ENCODE measurements at regions not wholly inside any gene's neighbourhood (a gene's known extent, or its start where the extent isn't known, plus 50 kb on each side); places are given as distances from the start of the nearest gene placed in this dataset.

DNA sequence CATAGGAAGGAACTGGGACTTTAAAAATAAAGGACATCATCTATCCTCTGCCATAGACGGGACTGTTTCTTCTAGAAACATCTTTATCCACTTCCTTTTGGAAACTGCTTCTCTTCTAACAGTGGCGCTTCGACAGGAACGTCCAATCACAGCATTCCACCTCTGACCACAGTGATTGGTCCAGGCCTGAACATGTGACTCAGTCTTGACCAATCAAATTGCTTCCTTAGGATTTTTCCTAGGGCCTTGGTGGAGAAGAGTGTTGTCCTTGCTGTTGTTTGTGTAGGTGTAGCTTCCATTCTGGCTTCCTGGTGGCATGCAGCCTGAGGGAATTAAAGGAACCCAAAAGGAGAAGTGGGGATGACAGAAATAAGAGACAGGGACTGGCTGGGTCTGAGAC is 182.4 kb upstream of the TBX3 start:
- Mint-ChIP-seq H3K36me3 (ENCODE audit: insufficient read depth, unreplicated experiment) (no peaks in the 10 kb centered on the region), H3K9me3 (ENCODE audit: unreplicated experiment) (no peaks in the 10 kb centered on the region), H3K27ac (ENCODE audit: low read depth, unreplicated experiment) (no peak overlapping the region), H3K4me3 (ENCODE audit: unreplicated experiment) (no peak overlapping the region), H3K27me3 (ENCODE audit: insufficient read depth, unreplicated experiment) (no peaks in the 10 kb centered on the region), H3K4me1 (ENCODE audit: insufficient read depth, unreplicated experiment) (no peaks in the 10 kb centered on the region)
- no TSS peak for BruUV-seq (replicated peaks)
- ChIA-PET CTCF (no interaction called here), POLR2A (interaction anchor here (0.5 kb wide), 1 partner anchor 16 kb away, joined by 3 read pairs; no protein-coding TSS in a partner anchor)
- no peak for DNase-seq (ENCODE audit: unreplicated experiment)
- intact Hi-C loops (cut with micrococcal nuclease) = no loop called here
- TF ChIP-seq, protein P1, sequence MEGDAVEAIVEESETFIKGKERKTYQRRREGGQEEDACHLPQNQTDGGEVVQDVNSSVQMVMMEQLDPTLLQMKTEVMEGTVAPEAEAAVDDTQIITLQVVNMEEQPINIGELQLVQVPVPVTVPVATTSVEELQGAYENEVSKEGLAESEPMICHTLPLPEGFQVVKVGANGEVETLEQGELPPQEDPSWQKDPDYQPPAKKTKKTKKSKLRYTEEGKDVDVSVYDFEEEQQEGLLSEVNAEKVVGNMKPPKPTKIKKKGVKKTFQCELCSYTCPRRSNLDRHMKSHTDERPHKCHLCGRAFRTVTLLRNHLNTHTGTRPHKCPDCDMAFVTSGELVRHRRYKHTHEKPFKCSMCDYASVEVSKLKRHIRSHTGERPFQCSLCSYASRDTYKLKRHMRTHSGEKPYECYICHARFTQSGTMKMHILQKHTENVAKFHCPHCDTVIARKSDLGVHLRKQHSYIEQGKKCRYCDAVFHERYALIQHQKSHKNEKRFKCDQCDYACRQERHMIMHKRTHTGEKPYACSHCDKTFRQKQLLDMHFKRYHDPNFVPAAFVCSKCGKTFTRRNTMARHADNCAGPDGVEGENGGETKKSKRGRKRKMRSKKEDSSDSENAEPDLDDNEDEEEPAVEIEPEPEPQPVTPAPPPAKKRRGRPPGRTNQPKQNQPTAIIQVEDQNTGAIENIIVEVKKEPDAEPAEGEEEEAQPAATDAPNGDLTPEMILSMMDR (IDR thresholded peaks at IDR 0.05; ENCODE audit: unreplicated experiment) = no peak

DNA sequence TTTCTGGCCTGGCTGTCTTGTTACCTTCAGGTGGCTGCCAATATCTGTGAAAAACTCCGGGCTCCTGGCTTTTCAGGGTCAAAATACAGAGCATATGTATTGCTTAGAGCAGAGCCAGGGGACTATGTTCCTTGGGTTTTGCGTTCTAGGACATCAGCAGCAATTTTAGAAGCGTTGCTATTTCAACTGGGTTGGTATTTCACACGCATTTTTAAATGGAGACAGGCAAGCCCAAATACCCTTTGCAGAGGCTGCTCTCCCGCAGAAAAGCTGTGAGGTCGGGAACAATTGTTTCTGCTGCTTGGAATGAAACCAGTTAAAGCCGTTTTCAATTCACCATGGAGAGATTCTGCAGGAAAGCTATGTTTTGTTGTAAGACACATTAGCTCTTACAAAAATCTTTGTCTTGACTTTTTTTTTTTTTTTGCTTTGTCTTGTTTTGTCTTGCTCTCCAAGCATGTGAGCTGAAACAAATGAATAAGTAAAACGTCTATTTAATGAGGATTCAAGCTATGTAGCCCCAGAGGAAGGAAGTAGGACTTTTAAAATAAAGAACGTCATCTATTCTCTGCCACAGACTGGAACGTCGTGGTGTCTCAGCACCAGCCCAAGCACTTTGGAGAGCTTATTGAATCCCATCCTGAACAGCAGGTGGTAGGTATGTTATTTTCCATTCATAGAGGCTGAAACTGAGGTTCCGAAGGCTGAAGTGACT is 181.0 kb upstream of the TBX3 start:
- no peak overlapping the region for H3K4me3 Mint-ChIP-seq (ENCODE audit: unreplicated experiment)
- no peaks in the 10 kb centered on the region for H3K9me3 Mint-ChIP-seq (ENCODE audit: unreplicated experiment)
- no peak for DNase-seq (ENCODE audit: unreplicated experiment)
- H3K27ac Mint-ChIP-seq (ENCODE audit: low read depth, unreplicated experiment) = no peak overlapping the region
- H3K27me3 Mint-ChIP-seq (ENCODE audit: insufficient read depth, unreplicated experiment) = no peaks in the 10 kb centered on the region
- BruUV-seq (replicated peaks) = no TSS peak
- ChIA-PET POLR2A (no interaction called here), CTCF (interaction anchor here (0.6 to 1.0 kb wide), 2 partner anchors 22 to 109 kb away, joined by 3 to 4 read pairs; no protein-coding TSS in a partner anchor)
- intact Hi-C loops (cut with micrococcal nuclease) = no loop called here
- no peaks in the 10 kb centered on the region for H3K36me3 Mint-ChIP-seq (ENCODE audit: insufficient read depth, unreplicated experiment)
- TF ChIP-seq, protein P1 (IDR thresholded peaks at IDR 0.05; ENCODE audit: unreplicated experiment) = no peak
- no peaks in the 10 kb centered on the region for H3K4me1 Mint-ChIP-seq (ENCODE audit: insufficient read depth, unreplicated experiment)

DNA sequence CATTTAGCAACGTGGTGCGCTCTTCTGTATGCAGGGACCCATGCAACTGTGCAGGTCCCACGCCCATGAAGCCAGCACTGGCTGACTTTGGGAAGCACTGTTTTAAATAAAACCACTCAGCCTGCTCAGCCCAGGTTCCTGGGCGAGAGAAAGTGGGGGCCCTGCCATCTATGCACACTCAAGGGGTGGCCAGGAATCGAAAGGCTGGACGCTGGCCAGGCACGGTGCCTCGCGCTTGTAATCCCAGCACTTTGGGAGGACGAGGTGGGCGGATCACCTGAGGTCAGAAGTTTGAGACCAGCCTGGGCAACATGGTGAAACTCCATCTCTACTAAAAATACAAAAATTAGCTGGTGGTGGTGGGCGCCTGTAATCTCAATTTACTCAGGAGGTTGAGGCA is 179.9 kb upstream of the TBX3 start:
- H3K27ac Mint-ChIP-seq (ENCODE audit: low read depth, unreplicated experiment) = no peak overlapping the region
- no peak for DNase-seq (ENCODE audit: unreplicated experiment)
- no TSS peak for BruUV-seq (replicated peaks)
- POLR2A ChIA-PET = no interaction called here
- no peaks in the 10 kb centered on the region for H3K27me3 Mint-ChIP-seq (ENCODE audit: insufficient read depth, unreplicated experiment)
- intact Hi-C loops (cut with micrococcal nuclease) = no loop called here
- no peaks in the 10 kb centered on the region for H3K36me3 Mint-ChIP-seq (ENCODE audit: insufficient read depth, unreplicated experiment)
- no peaks in the 10 kb centered on the region for H3K4me1 Mint-ChIP-seq (ENCODE audit: insufficient read depth, unreplicated experiment)
- TF ChIP-seq, protein P1 (IDR thresholded peaks at IDR 0.05; ENCODE audit: unreplicated experiment) = no peak
- CTCF ChIA-PET = no interaction called here
- H3K9me3 Mint-ChIP-seq (ENCODE audit: unreplicated experiment) = no peaks in the 10 kb centered on the region
- H3K4me3 Mint-ChIP-seq (ENCODE audit: unreplicated experiment) = no peak overlapping the region

DNA sequence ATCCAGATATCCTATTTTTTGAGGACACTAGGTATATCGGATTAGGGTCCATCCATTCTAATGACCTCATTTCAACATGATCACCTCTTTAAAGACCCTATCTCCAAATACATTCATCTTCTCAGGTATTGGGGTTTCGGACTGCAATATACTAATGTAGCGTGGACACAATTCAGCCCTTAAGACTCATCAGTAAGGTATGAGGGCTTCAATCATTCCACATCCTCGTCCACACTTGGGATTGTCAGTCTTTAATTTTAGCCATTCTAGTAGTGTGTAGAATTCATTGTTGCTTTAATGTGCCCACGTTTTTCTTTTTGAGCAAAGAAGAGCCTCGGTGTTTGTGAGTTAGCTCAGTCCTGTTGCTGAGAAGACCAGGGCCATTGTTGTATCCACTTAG is 177.0 kb upstream of the TBX3 start:
- Mint-ChIP-seq H3K4me1 (ENCODE audit: insufficient read depth, unreplicated experiment) (no peaks in the 10 kb centered on the region), H3K27ac (ENCODE audit: low read depth, unreplicated experiment) (no peak overlapping the region), H3K4me3 (ENCODE audit: unreplicated experiment) (no peak overlapping the region), H3K9me3 (ENCODE audit: unreplicated experiment) (peaks cover 8% of the 10 kb centered on the region), H3K27me3 (ENCODE audit: insufficient read depth, unreplicated experiment) (no peaks in the 10 kb centered on the region), H3K36me3 (ENCODE audit: insufficient read depth, unreplicated experiment) (no peaks in the 10 kb centered on the region)
- intact Hi-C loops (cut with micrococcal nuclease) = no loop called here
- BruUV-seq (replicated peaks) = no TSS peak
- TF ChIP-seq, protein P1 (IDR thresholded peaks at IDR 0.05; ENCODE audit: unreplicated experiment) = no peak
- CTCF ChIA-PET = no interaction called here
- POLR2A ChIA-PET = no interaction called here
- no peak for DNase-seq (ENCODE audit: unreplicated experiment)
